ENCODE measurements at regions not wholly inside any gene's neighbourhood (a gene's known extent, or its start where the extent isn't known, plus 50 kb on each side); places are given as distances from the start of the nearest gene placed in this dataset.
A peak's percentile ranks its signal among the peaks of the same experiment; 100 is the strongest.
"Not testable (repeated sequence)": the region's sequence is repeated elsewhere in the genome, so short reads cannot be mapped to it uniquely, and the experiment has no call there.

GRCh38 chr1:147402326-147403045 is 138.8 kb upstream of the BCL9 start:
- H3K9me3 ChIP-seq (ENCODE audit: insufficient read depth, low read depth, low read length); H3K27me3 ChIP-seq (ENCODE audit: insufficient read depth, low read length); H3K4me3 ChIP-seq (ENCODE audit: low read length); H3K4me1 ChIP-seq (ENCODE audit: insufficient read depth, low read length); H3K36me3 ChIP-seq (ENCODE audit: insufficient read depth, low read length); H3K9ac ChIP-seq (ENCODE audit: low read depth, low read length); H3K27ac ChIP-seq (ENCODE audit: low read depth, low read length): not testable (repeated sequence)
- WGBS = 84% methylated on average over 21 of the region's 21 CpGs

DNA sequence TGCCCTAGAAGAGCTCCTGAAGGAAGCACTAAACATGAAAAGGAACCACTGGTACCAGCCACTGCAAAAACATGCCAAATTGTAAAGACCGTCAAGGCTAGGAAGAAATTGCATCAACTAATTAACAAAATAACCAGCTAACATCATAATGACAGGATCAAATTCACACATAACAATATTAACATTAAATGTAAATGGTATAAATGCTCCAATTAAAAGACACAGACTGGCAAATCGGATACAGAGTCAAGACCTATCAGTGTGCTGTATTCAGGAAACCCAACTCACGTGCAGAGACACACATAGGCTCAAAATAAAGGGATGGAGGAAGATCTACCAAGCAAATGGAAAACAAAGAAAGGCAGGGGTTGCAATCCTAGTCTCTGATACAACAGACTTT is 137.0 kb upstream of the BCL9 start:
- 96% methylated on average over 3 of the region's 3 CpGs for WGBS
- H3K4me3 ChIP-seq (ENCODE audit: low read length); H3K27me3 ChIP-seq (ENCODE audit: insufficient read depth, low read length); H3K4me1 ChIP-seq (ENCODE audit: insufficient read depth, low read length); H3K27ac ChIP-seq (ENCODE audit: low read depth, low read length); H3K9ac ChIP-seq (ENCODE audit: low read depth, low read length); H3K9me3 ChIP-seq (ENCODE audit: insufficient read depth, low read depth, low read length); H3K36me3 ChIP-seq (ENCODE audit: insufficient read depth, low read length): not testable (repeated sequence)

DNA sequence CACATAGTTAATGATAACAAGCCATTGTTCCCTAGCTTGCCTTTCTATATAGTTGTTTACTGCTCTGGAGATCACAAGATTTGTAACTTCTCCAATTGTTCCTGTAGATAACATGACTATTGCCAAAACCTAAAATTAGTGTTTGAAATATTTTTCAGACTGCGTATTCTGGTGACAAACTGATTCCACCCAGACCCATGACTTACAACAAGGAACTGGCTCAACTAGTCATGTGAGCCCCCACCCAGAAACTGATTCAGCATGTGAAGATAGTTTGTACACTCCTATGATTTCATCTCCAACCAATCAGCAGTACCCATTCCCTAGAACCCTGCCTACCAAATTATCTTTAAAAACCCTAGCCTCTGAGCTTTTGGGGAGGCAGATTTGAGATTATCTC is 131.4 kb upstream of the BCL9 start:
- H3K36me3 ChIP-seq (ENCODE audit: insufficient read depth, low read length) = no peaks in the 10 kb centered on the region
- peaks cover 13% of the 10 kb centered on the region for H3K9me3 ChIP-seq (ENCODE audit: insufficient read depth, low read depth, low read length)
- 93% methylated on average over 1 of the region's 1 CpG for WGBS
- H3K27ac ChIP-seq (ENCODE audit: low read depth, low read length) = no peak overlapping the region
- H3K9ac ChIP-seq (ENCODE audit: low read depth, low read length) = no peak overlapping the region
- H3K4me3 ChIP-seq (ENCODE audit: low read length) = no peak overlapping the region
- no peaks in the 10 kb centered on the region for H3K4me1 ChIP-seq (ENCODE audit: insufficient read depth, low read length)
- no peaks in the 10 kb centered on the region for H3K27me3 ChIP-seq (ENCODE audit: insufficient read depth, low read length)

DNA sequence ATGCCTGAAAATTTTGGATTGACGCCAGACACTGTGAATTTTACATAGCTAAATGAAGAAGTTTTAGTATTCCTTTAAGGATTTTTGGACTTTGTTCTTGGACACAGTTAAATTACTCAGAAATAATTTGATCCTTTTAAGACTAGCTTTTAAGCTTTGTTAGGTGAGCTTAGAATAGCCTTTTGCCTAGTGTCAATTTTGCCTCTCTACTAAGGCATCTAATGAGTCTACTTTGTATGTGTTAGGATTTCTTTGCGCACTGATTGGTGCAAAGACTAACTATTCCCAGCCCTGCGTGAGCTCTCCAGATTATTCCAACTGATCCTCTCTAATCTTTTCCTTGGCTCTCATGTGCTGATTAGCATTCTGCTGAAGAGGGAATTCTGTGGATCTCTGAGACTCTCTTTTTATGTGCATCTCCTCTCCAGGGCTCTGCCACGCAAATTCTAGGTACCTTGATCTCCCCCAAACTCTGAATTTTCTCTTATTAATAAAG is 128.1 kb upstream of the BCL9 start:
- Histone ChIP-seq H3K4me3 (ENCODE audit: low read length) (no peak overlapping the region), H3K9ac (ENCODE audit: low read depth, low read length) (no peak overlapping the region), H3K36me3 (ENCODE audit: insufficient read depth, low read length) (no peaks in the 10 kb centered on the region), H3K9me3 (ENCODE audit: insufficient read depth, low read depth, low read length) (peaks cover 13% of the 10 kb centered on the region), H3K27ac (ENCODE audit: low read depth, low read length) (no peak overlapping the region), H3K4me1 (ENCODE audit: insufficient read depth, low read length) (no peaks in the 10 kb centered on the region), H3K27me3 (ENCODE audit: insufficient read depth, low read length) (no peaks in the 10 kb centered on the region)
- WGBS = 88% methylated on average over 4 of the region's 4 CpGs

- H3K9ac ChIP-seq (ENCODE audit: low read depth, low read length) = no peak overlapping the region
- peaks cover 10% of the 10 kb centered on the region for H3K9me3 ChIP-seq (ENCODE audit: insufficient read depth, low read depth, low read length)
- H3K27me3 ChIP-seq (ENCODE audit: insufficient read depth, low read length) = no peaks in the 10 kb centered on the region
- no peaks in the 10 kb centered on the region for H3K4me1 ChIP-seq (ENCODE audit: insufficient read depth, low read length)
- no peaks in the 10 kb centered on the region for H3K36me3 ChIP-seq (ENCODE audit: insufficient read depth, low read length)
- no peak overlapping the region for H3K27ac ChIP-seq (ENCODE audit: low read depth, low read length)
- WGBS = 78% methylated on average over 3 of the region's 3 CpGs
- no peak overlapping the region for H3K4me3 ChIP-seq (ENCODE audit: low read length)
Observed at GRCh38 chr1:147414505-147415163, 126.7 kb upstream of the BCL9 start.

DNA sequence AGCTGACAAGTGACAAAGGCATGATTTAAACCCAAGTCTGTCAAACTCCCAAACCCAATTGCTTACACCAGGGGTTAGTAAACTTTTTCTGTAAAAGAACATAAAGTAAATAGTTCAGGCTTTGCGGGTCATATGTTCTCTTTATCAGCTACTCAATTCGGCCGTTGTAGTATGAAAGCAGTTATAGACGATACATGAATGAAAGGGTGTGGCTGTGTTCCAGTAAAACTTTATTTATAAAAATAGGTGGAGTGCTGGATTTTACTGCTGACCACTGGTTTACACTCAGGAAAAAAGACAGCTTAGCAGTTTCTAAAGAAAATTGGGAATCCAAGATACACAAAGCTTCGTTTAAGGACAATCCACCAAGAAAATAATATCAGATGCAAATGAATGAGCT is 124.3 kb upstream of the BCL9 start:
- no peaks in the 10 kb centered on the region for H3K36me3 ChIP-seq (ENCODE audit: insufficient read depth, low read length)
- no peaks in the 10 kb centered on the region for H3K27me3 ChIP-seq (ENCODE audit: insufficient read depth, low read length)
- no peak overlapping the region for H3K9ac ChIP-seq (ENCODE audit: low read depth, low read length)
- no peak overlapping the region for H3K27ac ChIP-seq (ENCODE audit: low read depth, low read length)
- H3K9me3 ChIP-seq (ENCODE audit: insufficient read depth, low read depth, low read length) = no peaks in the 10 kb centered on the region
- no peak overlapping the region for H3K4me3 ChIP-seq (ENCODE audit: low read length)
- 97% methylated on average over 5 of the region's 5 CpGs for WGBS
- H3K4me1 ChIP-seq (ENCODE audit: insufficient read depth, low read length) = no peaks in the 10 kb centered on the region

GRCh38 chr1:147423100-147423827 is 118.0 kb upstream of the BCL9 start:
- WGBS = 66% methylated on average over 29 of the region's 31 CpGs
- not testable (repeated sequence) for H3K27ac ChIP-seq (ENCODE audit: low read depth, low read length)

GRCh38 chr1:147434921-147435320 is 106.4 kb upstream of the BCL9 start:
- no peaks in the 10 kb centered on the region for H3K9me3 ChIP-seq (ENCODE audit: insufficient read depth, low read depth, low read length)
- H3K27ac ChIP-seq (ENCODE audit: low read depth, low read length) = no peak overlapping the region
- no peak overlapping the region for H3K9ac ChIP-seq (ENCODE audit: low read depth, low read length)
- H3K27me3 ChIP-seq (ENCODE audit: insufficient read depth, low read length) = no peaks in the 10 kb centered on the region
- 91% methylated on average over 1 of the region's 1 CpG for WGBS
- no peaks in the 10 kb centered on the region for H3K4me1 ChIP-seq (ENCODE audit: insufficient read depth, low read length)
- no peak overlapping the region for H3K4me3 ChIP-seq (ENCODE audit: low read length)
- H3K36me3 ChIP-seq (ENCODE audit: insufficient read depth, low read length) = no peaks in the 10 kb centered on the region

More at GRCh38 chr1:147423100-147423827, 118.0 kb upstream of the BCL9 start:
- H3K4me1 ChIP-seq (ENCODE audit: insufficient read depth, low read length); H3K27me3 ChIP-seq (ENCODE audit: insufficient read depth, low read length); H3K36me3 ChIP-seq (ENCODE audit: insufficient read depth, low read length); H3K9me3 ChIP-seq (ENCODE audit: insufficient read depth, low read depth, low read length); H3K9ac ChIP-seq (ENCODE audit: low read depth, low read length): not testable (repeated sequence)
- H3K4me3 ChIP-seq (ENCODE audit: low read length) = peak overlapping the region; percentile 7; the same call in 1 of the 2 replicates

GRCh38 chr1:147444381-147444780 is 96.9 kb upstream of the BCL9 start:
- Histone ChIP-seq H3K4me1 (ENCODE audit: insufficient read depth, low read length) (no peaks in the 10 kb centered on the region), H3K36me3 (ENCODE audit: insufficient read depth, low read length) (no peaks in the 10 kb centered on the region), H3K4me3 (ENCODE audit: low read length) (no peak overlapping the region), H3K9me3 (ENCODE audit: insufficient read depth, low read depth, low read length) (peaks cover 6% of the 10 kb centered on the region; the same call in 1 of the 2 replicates), H3K9ac (ENCODE audit: low read depth, low read length) (no peak overlapping the region), H3K27ac (ENCODE audit: low read depth, low read length) (no peak overlapping the region), H3K27me3 (ENCODE audit: insufficient read depth, low read length) (no peaks in the 10 kb centered on the region)
- WGBS = 100% methylated on average over 1 of the region's 1 CpG

DNA sequence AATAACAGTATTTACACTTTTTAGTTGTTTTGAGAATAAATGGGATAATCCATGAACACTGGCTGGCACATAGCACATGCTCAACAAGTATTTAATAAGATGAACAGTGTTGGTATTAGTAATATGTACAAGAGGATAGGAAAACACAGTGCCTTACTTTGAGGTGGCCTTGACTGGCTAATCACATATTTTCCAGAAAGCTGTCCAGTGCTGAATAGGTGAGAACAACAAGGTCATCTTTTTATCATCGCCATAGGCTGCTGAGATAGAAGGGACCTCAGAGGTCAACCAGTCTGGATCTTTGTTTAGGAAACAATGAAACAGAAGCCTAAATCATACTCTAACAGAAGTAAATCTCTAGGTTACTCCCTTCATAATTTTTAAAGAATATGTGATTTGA is 89.7 kb upstream of the BCL9 start:
- 89% methylated on average over 1 of the region's 1 CpG for WGBS
- Histone ChIP-seq H3K4me3 (ENCODE audit: low read length) (no peak overlapping the region), H3K4me1 (ENCODE audit: insufficient read depth, low read length) (no peaks in the 10 kb centered on the region), H3K36me3 (ENCODE audit: insufficient read depth, low read length) (no peaks in the 10 kb centered on the region), H3K9me3 (ENCODE audit: insufficient read depth, low read depth, low read length) (no peaks in the 10 kb centered on the region), H3K9ac (ENCODE audit: low read depth, low read length) (no peak overlapping the region), H3K27ac (ENCODE audit: low read depth, low read length) (no peak overlapping the region), H3K27me3 (ENCODE audit: insufficient read depth, low read length) (no peaks in the 10 kb centered on the region; the same call in 1 of the 2 replicates)

DNA sequence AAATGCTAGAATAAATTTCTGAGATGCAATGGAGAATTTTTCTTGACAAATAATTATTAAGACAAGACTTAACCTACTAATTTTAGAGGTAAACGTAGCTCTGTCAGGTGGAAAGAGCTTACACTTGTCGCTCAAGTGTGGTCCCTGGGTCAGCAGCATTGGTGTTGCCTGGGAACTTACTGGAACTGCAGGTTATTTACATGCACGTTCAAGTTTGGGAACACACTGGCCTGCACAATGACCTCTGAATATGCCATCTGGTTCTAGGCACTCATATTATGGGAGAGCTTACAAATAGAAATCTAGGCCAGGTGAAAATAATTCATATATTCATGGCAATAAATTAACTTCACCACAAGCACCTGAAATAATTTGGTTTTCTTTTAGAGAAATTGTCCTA is 88.5 kb upstream of the BCL9 start:
- no peaks in the 10 kb centered on the region; the same call in 1 of the 2 replicates for H3K27me3 ChIP-seq (ENCODE audit: insufficient read depth, low read length)
- H3K9ac ChIP-seq (ENCODE audit: low read depth, low read length) = no peak overlapping the region
- no peaks in the 10 kb centered on the region for H3K4me1 ChIP-seq (ENCODE audit: insufficient read depth, low read length)
- no peak overlapping the region for H3K27ac ChIP-seq (ENCODE audit: low read depth, low read length)
- no peaks in the 10 kb centered on the region for H3K9me3 ChIP-seq (ENCODE audit: insufficient read depth, low read depth, low read length)
- H3K4me3 ChIP-seq (ENCODE audit: low read length) = no peak overlapping the region
- 90% methylated on average over 3 of the region's 3 CpGs for WGBS
- no peaks in the 10 kb centered on the region for H3K36me3 ChIP-seq (ENCODE audit: insufficient read depth, low read length)
